H9 (cell line): ENCODE measurements at regions not wholly inside any gene's neighbourhood (a gene's known extent, or its start where the extent isn't known, plus 50 kb on each side); places are given as distances from the start of the nearest gene placed in this dataset.

ENCODE experiments used
- DNase-seq: peaks from one replicate; pipeline ENCODE4 v3.0.0-alpha.2; 2017
- H2AFZ ChIP-seq: one replicate; pipeline ENCODE4 v1.6.1; 2013; ENCODE audit warnings: mild to moderate bottlenecking, low read length, control low read depth, moderate library complexity
- H2AK5ac ChIP-seq: 2 replicates; pipeline ENCODE4 v1.6.1; 2013; ENCODE audit warnings: low read length, control low read depth, mixed read lengths; ENCODE audit not compliant: insufficient read length
- H2BK120ac ChIP-seq: one replicate; pipeline ENCODE4 v1.6.1; 2013; ENCODE audit warnings: low read depth, mild to moderate bottlenecking, low read length, control low read depth, inconsistent platforms; ENCODE audit not compliant: poor library complexity, severe bottlenecking
- H2BK12ac ChIP-seq: 2 replicates; pipeline ENCODE4 v1.6.1; 2013; ENCODE audit warnings: low read length, control low read depth, mixed read lengths, low read depth; ENCODE audit not compliant: insufficient read length
- H2BK15ac ChIP-seq: 2 replicates; pipeline ENCODE4 v1.6.1; 2013; ENCODE audit warnings: low read depth, low read length, control low read depth
- H2BK20ac ChIP-seq: one replicate; pipeline ENCODE4 v1.6.1; 2013; ENCODE audit warnings: low read depth, mild to moderate bottlenecking, low read length, control low read depth, inconsistent platforms; ENCODE audit not compliant: poor library complexity, severe bottlenecking
- H2BK5ac ChIP-seq: 2 replicates; pipeline ENCODE4 v1.6.1; 2013; ENCODE audit warnings: low read length, control low read depth, mixed read lengths; ENCODE audit not compliant: insufficient read length
- H3K14ac ChIP-seq: 2 replicates; pipeline ENCODE4 v1.6.1; 2013; ENCODE audit warnings: low read length, control low read depth; ENCODE audit not compliant: insufficient read depth
- H3K18ac ChIP-seq: 2 replicates; pipeline ENCODE4 v1.6.1; 2013; ENCODE audit warnings: low read depth, mild to moderate bottlenecking, mixed read lengths, low read length, control low read depth; ENCODE audit not compliant: insufficient read length
- H3K23ac ChIP-seq: 2 replicates; pipeline ENCODE4 v1.6.1; 2013; ENCODE audit warnings: low read length, control low read depth, mixed read lengths, low read depth; ENCODE audit not compliant: insufficient read length
- H3K23me2 ChIP-seq: 2 replicates; pipeline ENCODE4 v1.6.1; 2013; ENCODE audit warnings: low read depth, mild to moderate bottlenecking, mixed read lengths, low read length, control low read depth; ENCODE audit not compliant: insufficient read length, poor library complexity, severe bottlenecking
- H3K27ac ChIP-seq: 2 replicates; pipeline ENCODE4 v1.5.1; 2013; ENCODE audit warnings: low read length, control low read depth, mixed read lengths, low read depth; ENCODE audit not compliant: insufficient read length
- H3K27me3 ChIP-seq: 2 replicates; pipeline ENCODE4 v1.6.1; 2013; ENCODE audit warnings: low read length, control low read depth, inconsistent platforms; ENCODE audit not compliant: insufficient read depth
- H3K4ac ChIP-seq: 2 replicates; pipeline ENCODE4 v1.6.1; 2013; ENCODE audit warnings: low read depth, mild to moderate bottlenecking, control low read depth, inconsistent platforms, low read length, moderate library complexity
- H3K4me1 ChIP-seq: 2 replicates; pipeline ENCODE4 v1.6.1; 2013; ENCODE audit warnings: low read length, control low read depth, inconsistent platforms; ENCODE audit not compliant: insufficient read depth
- H3K4me2 ChIP-seq: 2 replicates; pipeline ENCODE4 v1.6.1; 2013; ENCODE audit warnings: low read length, control low read depth, mixed read lengths; ENCODE audit not compliant: insufficient read length, insufficient read depth
- H3K56ac ChIP-seq: 2 replicates; pipeline ENCODE4 v1.6.1; 2013; ENCODE audit warnings: low read depth, mild to moderate bottlenecking, mixed read lengths, low read length, control low read depth; ENCODE audit not compliant: insufficient read length
- H3K79me1 ChIP-seq: 2 replicates; pipeline ENCODE4 v1.6.1; 2013; ENCODE audit warnings: low read depth, mild to moderate bottlenecking, moderate library complexity, low read length, control low read depth, inconsistent platforms; ENCODE audit not compliant: insufficient read depth, poor library complexity, severe bottlenecking
- H3K79me2 ChIP-seq: 2 replicates; pipeline ENCODE4 v1.6.1; 2013; ENCODE audit warnings: low read length, control low read depth, inconsistent platforms; ENCODE audit not compliant: insufficient read depth
- H3K9ac ChIP-seq: 2 replicates; pipeline ENCODE4 v1.6.1; 2013; ENCODE audit warnings: low read length, control low read depth, mixed read lengths; ENCODE audit not compliant: insufficient read length; ENCODE audit errors: extremely low read depth
- H3K9me3 ChIP-seq: one replicate; pipeline ENCODE4 v1.6.1; 2013; ENCODE audit warnings: low read depth, low read length, inconsistent platforms; ENCODE audit not compliant: control insufficient read depth
- H3T11ph ChIP-seq: one replicate; pipeline ENCODE4 v1.6.1; 2013; ENCODE audit warnings: mild to moderate bottlenecking, low read length, control low read depth, inconsistent platforms
- H4K20me1 ChIP-seq: one replicate; pipeline ENCODE4 v1.6.1; 2013; ENCODE audit not compliant: control insufficient read depth, insufficient read length, insufficient read depth
- H4K5ac ChIP-seq: 2 replicates; pipeline ENCODE4 v1.6.1; 2013; ENCODE audit warnings: low read depth, mild to moderate bottlenecking, mixed read lengths, low read length, control low read depth; ENCODE audit not compliant: insufficient read length
- H4K8ac ChIP-seq: replicated peaks from 2 replicates; pipeline ENCODE4 v1.6.1; 2013; ENCODE audit warnings: low read length, control low read depth, mixed read lengths, low read depth; ENCODE audit not compliant: insufficient read length
- H4K91ac ChIP-seq: 2 replicates; pipeline ENCODE4 v1.6.1; 2013; ENCODE audit warnings: low read depth, mild to moderate bottlenecking, moderate library complexity, mixed read lengths, low read length, control low read depth; ENCODE audit not compliant: insufficient read length
- H3K27ac Mint-ChIP-seq, 3 experiments: 2 replicates in 2 of 3; 3 replicates in 1 of 3; pipeline ENCODE4 v1.8.0; 2020 to 2021; ENCODE audit warnings: mixed read lengths in 3 of 3, mild to moderate bottlenecking in 1 of 3, moderate library complexity in 1 of 3
- H3K27me3 Mint-ChIP-seq: 2 replicates; pipeline ENCODE4 v1.8.0; 2021; ENCODE audit warnings: low read depth, mild to moderate bottlenecking, moderate library complexity, mixed read lengths
- H3K36me3 Mint-ChIP-seq, 3 experiments: 2 replicates in 2 of 3; 3 replicates in 1 of 3; pipeline ENCODE4 v1.8.0; 2020 to 2021; ENCODE audit warnings: low read depth in 3 of 3, mixed read lengths in 3 of 3; ENCODE audit not compliant: insufficient read depth in 1 of 3
- H3K4me1 Mint-ChIP-seq, 2 experiments: 2 replicates each; pipeline ENCODE4 v1.8.0; 2020; ENCODE audit warnings: mixed read lengths in 2 of 2
- H3K4me3 Mint-ChIP-seq, 2 experiments: 2 replicates in 1 of 2; 3 replicates in 1 of 2; pipeline ENCODE4 v1.8.0; 2020 to 2021; ENCODE audit warnings: mild to moderate bottlenecking in 2 of 2, mixed read lengths in 2 of 2, moderate library complexity in 1 of 2
- H3K9me3 Mint-ChIP-seq, 2 experiments: 2 replicates in 1 of 2; 3 replicates in 1 of 2; pipeline ENCODE4 v1.8.0; 2020; ENCODE audit warnings: mild to moderate bottlenecking in 2 of 2, mixed read lengths in 2 of 2, moderate library complexity in 1 of 2
- CTCF ChIP-seq: fragments of 200-600 bp; sonication (generic); conservative IDR thresholded peaks from 3 replicates; pipeline ENCODE4 v1.8.0; 2021; ENCODE audit warnings: antibody characterized with exemption, mild to moderate bottlenecking
- WGBS: extraction: QIAGEN DNeasy Blood & Tissue Kit; methylation state at CpG from one replicate; pipeline ENCODE4 v1.1.7; 2013; ENCODE audit warnings: missing lambda C conversion rate, low lambda C conversion rate, mixed read lengths; ENCODE audit not compliant: insufficient read length; ENCODE audit errors: extremely low coverage; 5-methylcytosine and 5-hydroxymethylcytosine counted together

GRCh38 chr4:94127707-94128328, 79.8 kb upstream of the SMARCAD1 start:
- Histone ChIP-seq H3K27me3 (no peaks in the 10 kb centered on the region), H3K4me1 (no peaks in the 10 kb centered on the region), H2BK20ac (no peak overlapping the region), H3K18ac (no peak overlapping the region), H3K9me3 (no peaks in the 10 kb centered on the region), H3K79me2 (no peaks in the 10 kb centered on the region), H3K79me1 (no peaks in the 10 kb centered on the region), H2BK120ac (no peak overlapping the region), H2BK12ac (no peak overlapping the region), H3K27ac (no peak overlapping the region), H2AFZ (no peak overlapping the region), H3K14ac (no peak overlapping the region), H3K9ac (no peak overlapping the region), H3K23ac (no peak overlapping the region), H3K4me2 (no peak overlapping the region), H2BK5ac (no peak overlapping the region), H4K91ac (no peak overlapping the region), H2BK15ac (no peak overlapping the region), H4K20me1 (no peaks in the 10 kb centered on the region), H3K4ac (no peak overlapping the region), H3K23me2 (no peaks in the 10 kb centered on the region), H3K56ac (no peak overlapping the region), H4K5ac (no peak overlapping the region), H2AK5ac (no peak overlapping the region), H4K8ac (no peak overlapping the region), H3T11ph (no peak overlapping the region)
- Mint-ChIP-seq H3K27me3 (no peaks in the 10 kb centered on the region), H3K36me3 (peaks cover 0 to 1% (median 0%) of the 10 kb centered on the region in 3 experiments; a peak in 2 of 7 replicates), H3K4me1 (peaks cover 2 to 5% of the 10 kb centered on the region in 2 experiments; a peak in 3 of 4 replicates), H3K27ac (no peak overlapping the region), H3K9me3 (peaks cover 0 to 2% of the 10 kb centered on the region in 2 experiments; a peak in 2 of 5 replicates), H3K4me3 (no peak overlapping the region)
- no CpG with 5 or more reads among the region's 3 CpGs for WGBS
- peak; percentile 76 for TF ChIP-seq CTCF
- no peak for DNase-seq
